Left kidney (tissue), 1 donor: ENCODE measurements at regions not wholly inside any gene's neighbourhood (a gene's known extent, or its start where the extent isn't known, plus 50 kb on each side); places are given as distances from the start of the nearest gene placed in this dataset.
"Not testable (repeated sequence)": the region's sequence is repeated elsewhere in the genome, so short reads cannot be mapped to it uniquely, and the experiment has no call there.

Experiments used
- DNase-seq: peaks from one replicate; pipeline ENCODE4 v3.0.0-alpha.2; 2013

DNA sequence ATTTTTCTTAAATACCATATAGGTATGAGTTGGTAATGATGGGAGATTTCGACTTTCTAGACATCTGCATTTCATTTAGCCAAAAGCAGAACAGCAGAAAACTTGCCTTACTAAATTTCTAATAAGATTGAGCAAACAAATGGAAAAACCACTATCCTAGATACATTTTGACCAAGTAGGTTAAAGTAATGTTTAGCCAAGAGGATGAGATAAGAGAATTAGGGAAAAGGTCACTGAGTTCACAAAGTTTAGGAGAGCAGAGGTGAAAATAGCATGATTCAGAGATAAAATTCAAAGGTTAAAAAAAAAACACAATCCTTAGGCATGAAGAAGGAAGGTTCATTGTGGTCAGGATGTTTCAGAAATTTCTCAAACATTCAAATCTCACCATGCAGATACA lies 450.3 kb downstream of the CD83 start:
- DNase-seq, result no peak

GRCh38 chr6:14569394-14569793 lies 451.8 kb downstream of the CD83 start:
- no peak for DNase-seq

GRCh38 chr6:14569874-14570273 lies 452.3 kb downstream of the CD83 start:
- not testable (repeated sequence) for DNase-seq

GRCh38 chr6:14571001-14571400 lies 453.4 kb downstream of the CD83 start:
- no peak for DNase-seq

- DNase-seq, result no peak
These were observed 454.2 kb downstream of the CD83 start for GRCh38 chr6:14571746-14572145.

DNA sequence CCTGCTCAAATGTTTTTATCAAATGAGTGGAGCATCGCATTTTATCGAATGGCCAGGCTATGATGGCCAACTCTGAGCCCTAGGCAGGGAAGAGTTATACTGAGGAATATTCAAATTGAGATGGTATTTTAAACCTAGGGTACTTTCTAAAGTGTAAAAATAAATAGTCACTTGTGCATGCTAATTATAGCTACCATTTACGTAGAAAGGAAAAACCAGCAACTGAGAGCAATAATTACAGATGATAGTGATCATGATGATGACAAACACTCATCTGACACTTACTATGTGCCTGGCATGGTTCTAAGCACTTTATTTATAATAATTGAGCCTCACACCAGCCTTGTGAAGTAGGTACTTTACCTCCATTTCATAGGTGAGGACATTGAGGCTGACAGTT lies 455.7 kb downstream of the CD83 start:
- DNase-seq, result no peak

GRCh38 chr6:14573703-14574290 lies 456.2 kb downstream of the CD83 start:
- DNase-seq, result no peak

DNA sequence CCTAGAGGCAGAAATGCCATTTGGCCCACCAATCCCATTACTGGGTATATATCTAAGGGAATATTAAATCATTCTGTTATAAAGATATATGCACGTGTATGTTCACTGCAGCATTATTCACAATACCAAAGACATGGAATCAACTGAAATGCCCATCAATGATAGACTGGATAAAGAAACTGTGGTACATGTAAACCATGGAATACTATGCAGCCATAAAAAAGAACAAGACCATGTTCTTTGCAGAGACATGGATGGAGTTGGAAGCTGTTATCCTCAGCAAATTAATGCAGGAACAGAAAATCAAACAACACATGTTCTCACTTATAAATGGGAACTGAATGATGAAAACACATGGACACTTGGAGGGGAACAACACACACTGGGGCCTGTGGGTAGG lies 458.4 kb downstream of the CD83 start:
- DNase-seq, result no peak

- no peak for DNase-seq
These were observed 461.4 kb downstream of the CD83 start for GRCh38 chr6:14578994-14579393.

- no peak for DNase-seq
These were observed 465.2 kb downstream of the CD83 start for GRCh38 chr6:14582749-14583148.

DNA sequence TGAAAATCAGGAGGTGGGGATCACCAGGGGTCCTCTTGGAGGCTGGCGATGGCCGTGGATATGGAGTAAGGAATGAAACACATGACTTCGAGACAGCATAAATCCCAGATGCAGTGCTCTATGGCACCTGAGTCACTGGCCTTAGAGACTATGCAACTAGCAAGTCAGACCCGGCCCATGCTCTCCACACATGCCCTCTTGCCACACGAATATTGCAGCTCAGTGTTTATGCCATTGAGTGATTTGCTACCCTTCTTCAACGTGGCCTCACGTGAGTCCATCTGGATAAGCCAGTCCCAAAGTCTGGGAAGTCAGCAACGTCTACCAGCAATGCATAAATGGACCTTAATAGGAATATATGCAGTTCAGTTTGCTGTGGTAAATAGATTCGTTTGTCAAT lies 466.3 kb downstream of the CD83 start:
- DNase-seq, result no peak

GRCh38 chr6:14584450-14584849 lies 466.9 kb downstream of the CD83 start:
- DNase-seq, result no peak

DNA sequence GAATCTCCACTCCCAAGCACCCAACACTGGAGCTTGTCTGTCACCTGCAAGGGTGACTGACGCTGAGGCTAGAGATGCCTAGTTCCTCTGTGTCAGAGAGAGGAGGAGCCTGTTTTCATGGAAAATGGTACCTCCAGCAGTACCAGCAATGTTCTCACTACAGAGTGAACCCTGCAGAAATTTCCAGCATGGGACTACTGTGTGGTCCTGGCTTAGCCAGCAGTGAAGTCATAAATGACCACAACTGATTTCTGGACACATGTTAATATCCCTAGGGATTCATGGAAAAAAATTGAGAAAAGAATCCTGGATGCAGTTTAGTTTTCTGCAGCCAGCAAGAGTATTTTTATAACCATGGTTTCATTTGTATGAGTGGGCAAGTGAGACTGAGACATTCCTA lies 468.1 kb downstream of the CD83 start:
- DNase-seq, result no peak

DNA sequence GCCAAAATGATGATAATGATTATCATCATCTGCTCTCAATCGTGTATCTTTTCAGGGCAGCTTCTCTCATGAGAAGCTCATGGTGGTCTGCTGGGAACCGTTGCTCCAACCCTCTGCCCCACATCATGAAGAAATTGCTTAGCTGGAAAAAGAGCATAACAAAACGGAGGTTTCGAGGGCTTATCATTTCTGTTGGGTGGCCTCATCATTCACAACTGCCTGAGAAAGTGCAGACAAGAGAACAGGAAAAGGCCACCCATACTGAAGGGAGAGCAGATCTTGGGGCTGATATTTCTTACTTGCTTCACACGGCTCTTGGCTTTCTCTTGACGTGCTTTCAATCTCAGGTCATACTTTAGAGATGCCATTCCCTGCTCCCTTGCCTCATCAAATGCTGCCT lies 471.6 kb downstream of the CD83 start:
- no peak for DNase-seq

GRCh38 chr6:14590586-14590985 lies 473.0 kb downstream of the CD83 start:
- no peak for DNase-seq

- DNase-seq, result no peak
These were observed 474.4 kb downstream of the CD83 start for GRCh38 chr6:14591998-14592397.

DNA sequence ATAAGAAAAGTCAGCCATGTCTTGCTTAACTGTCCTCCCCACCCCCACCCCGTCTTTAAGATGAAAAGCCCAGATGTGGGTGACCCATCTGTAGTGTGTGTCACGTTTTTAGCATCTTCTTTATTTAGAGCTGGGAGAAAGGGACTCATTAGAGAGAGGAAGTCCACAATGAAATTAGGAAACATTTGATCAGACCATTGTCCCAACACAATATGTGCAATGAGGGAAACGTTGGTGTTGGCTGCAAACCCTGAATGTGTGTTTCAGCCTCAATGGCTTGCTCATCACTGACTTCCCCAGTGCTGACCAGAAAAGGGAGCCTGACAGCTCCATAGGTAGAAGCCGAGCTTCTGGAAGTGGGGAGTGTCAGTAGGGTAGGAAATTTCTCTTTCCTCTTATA lies 475.7 kb downstream of the CD83 start:
- DNase-seq, result no peak

GRCh38 chr6:14595751-14596150 lies 478.2 kb downstream of the CD83 start:
- no peak for DNase-seq

- no peak for DNase-seq
These were observed 478.8 kb downstream of the CD83 start for GRCh38 chr6:14596410-14596809.

- no peak for DNase-seq
These were observed 479.5 kb downstream of the CD83 start for GRCh38 chr6:14597090-14597489.

GRCh38 chr6:14598017-14598864 lies 480.7 kb downstream of the CD83 start:
- DNase-seq, result no peak

- DNase-seq, result not testable (repeated sequence)
These were observed 482.7 kb downstream of the CD83 start for GRCh38 chr6:14600306-14600705.

- DNase-seq, result no peak
These were observed 483.9 kb downstream of the CD83 start for GRCh38 chr6:14601490-14601889.

DNA sequence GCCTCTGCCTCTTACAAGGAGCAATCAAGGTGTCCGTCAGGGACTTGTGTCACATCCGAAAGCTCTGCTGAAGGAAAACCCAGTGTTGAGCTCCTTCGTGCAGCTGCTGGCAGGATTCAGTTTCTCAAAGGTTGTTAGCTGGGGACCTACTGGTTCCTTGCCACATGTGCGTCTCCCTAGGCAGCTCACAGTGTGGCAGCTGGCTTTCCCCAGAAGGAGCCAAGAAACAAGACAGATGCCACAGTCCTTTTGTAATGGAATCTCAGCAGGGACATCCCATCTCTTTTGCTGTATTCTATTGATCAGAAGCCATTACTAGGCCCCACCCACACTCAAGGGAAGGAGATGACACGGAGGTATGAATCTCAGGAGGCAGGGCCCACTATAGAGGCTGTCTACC lies 488.8 kb downstream of the CD83 start:
- no peak for DNase-seq
